Transverse colon (tissue), 4 donors: ENCODE measurements at regions not wholly inside any gene's neighbourhood (a gene's known extent, or its start where the extent isn't known, plus 50 kb on each side); places are given as distances from the start of the nearest gene placed in this dataset.

Source experiments
- EP300 ChIP-seq: sonication (generic); formaldehyde crosslinking; IDR thresholded peaks from one replicate; pipeline ENCODE4 v1.6.1; 2017; ENCODE audit warnings: antibody characterized with exemption, low read depth
- POLR2A ChIP-seq: fragments of 450-650 bp; IDR thresholded peaks from one replicate; pipeline ENCODE4 v1.6.1; 2016; ENCODE audit warnings: antibody characterized with exemption, mild to moderate bottlenecking, moderate library complexity
- POLR2AphosphoS5 ChIP-seq, 3 donors: sonication (generic); formaldehyde crosslinking; IDR thresholded peaks; one replicate each; pipeline ENCODE4 v1.6.1; 2016; ENCODE audit warnings: antibody characterized with exemption in 3 of 3
- TF ChIP-seq, protein P1 (sequence below), 5 experiments: fragments of 200-600 bp in 3 of 5; fragments of 450-650 bp in 2 of 5; sonication (generic) in 3 of 5; IDR thresholded peaks; 1 replicate in 2 of 5; 2 replicates in 3 of 5; pipeline ENCODE4 v1.5.1; 2016 to 2017; ENCODE audit warnings: antibody characterized with exemption in 5 of 5, inconsistent platforms in 3 of 5, mild to moderate bottlenecking in 2 of 5, moderate library complexity in 1 of 5

DNA sequence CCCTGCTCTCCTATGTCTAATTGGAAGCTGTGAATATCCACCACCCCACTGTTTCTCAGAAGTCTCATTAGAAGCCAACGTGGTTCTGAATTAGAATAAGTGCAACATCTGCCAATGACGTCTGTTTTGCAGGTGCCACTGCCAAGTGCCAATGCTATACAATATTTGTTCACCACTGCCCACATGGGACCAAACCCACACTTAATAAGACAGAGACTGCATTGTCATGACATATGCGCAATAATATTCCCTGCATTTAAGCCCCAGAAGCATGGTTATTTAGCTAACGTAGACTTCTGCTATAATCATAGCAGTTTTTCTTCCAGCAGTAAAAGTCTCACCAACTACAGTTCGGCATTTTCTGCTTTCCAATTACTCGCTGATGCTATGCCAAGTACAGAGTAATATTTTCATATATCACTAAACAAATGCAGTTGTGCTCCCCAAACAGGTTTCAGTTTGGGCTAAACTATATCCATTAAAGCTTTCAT, 262.5 kb upstream of the PCDH18 start:
- TF ChIP-seq POLR2AphosphoS5 (IDR thresholded peaks at IDR 0.05): no peak
- no peak for TF ChIP-seq POLR2A
- TF ChIP-seq EP300: no peak
- TF ChIP-seq, protein P1, sequence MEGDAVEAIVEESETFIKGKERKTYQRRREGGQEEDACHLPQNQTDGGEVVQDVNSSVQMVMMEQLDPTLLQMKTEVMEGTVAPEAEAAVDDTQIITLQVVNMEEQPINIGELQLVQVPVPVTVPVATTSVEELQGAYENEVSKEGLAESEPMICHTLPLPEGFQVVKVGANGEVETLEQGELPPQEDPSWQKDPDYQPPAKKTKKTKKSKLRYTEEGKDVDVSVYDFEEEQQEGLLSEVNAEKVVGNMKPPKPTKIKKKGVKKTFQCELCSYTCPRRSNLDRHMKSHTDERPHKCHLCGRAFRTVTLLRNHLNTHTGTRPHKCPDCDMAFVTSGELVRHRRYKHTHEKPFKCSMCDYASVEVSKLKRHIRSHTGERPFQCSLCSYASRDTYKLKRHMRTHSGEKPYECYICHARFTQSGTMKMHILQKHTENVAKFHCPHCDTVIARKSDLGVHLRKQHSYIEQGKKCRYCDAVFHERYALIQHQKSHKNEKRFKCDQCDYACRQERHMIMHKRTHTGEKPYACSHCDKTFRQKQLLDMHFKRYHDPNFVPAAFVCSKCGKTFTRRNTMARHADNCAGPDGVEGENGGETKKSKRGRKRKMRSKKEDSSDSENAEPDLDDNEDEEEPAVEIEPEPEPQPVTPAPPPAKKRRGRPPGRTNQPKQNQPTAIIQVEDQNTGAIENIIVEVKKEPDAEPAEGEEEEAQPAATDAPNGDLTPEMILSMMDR (IDR thresholded peaks at IDR 0.05): no peak
